Muscle of leg (tissue), 3 donors: ENCODE measurements at regions not wholly inside any gene's neighbourhood (a gene's known extent, or its start where the extent isn't known, plus 50 kb on each side); places are given as distances from the start of the nearest gene placed in this dataset.
A peak's percentile ranks its signal among the peaks of the same experiment; 100 is the strongest.
"Not testable (repeated sequence)": the region's sequence is repeated elsewhere in the genome, so short reads cannot be mapped to it uniquely, and the experiment has no call there.

Source experiments
- DNase-seq: peaks from one replicate; pipeline ENCODE4 v3.0.0; 2013
- H3K27ac ChIP-seq: one replicate; pipeline ENCODE4 v1.5.1; 2013; ENCODE audit warnings: mild to moderate bottlenecking, low read length, control low read depth
- H3K27me3 ChIP-seq: one replicate; pipeline ENCODE4 v1.6.1; 2013; ENCODE audit warnings: low read length; ENCODE audit not compliant: control insufficient read depth, insufficient read depth
- H3K36me3 ChIP-seq: one replicate; pipeline ENCODE4 v1.6.1; 2013; ENCODE audit warnings: low read length; ENCODE audit not compliant: control insufficient read depth, insufficient read depth
- H3K4me1 ChIP-seq: one replicate; pipeline ENCODE4 v1.6.1; 2013; ENCODE audit warnings: low read length; ENCODE audit not compliant: control insufficient read depth, insufficient read depth
- H3K4me3 ChIP-seq: one replicate; pipeline ENCODE4 v1.5.1; 2013; ENCODE audit warnings: low read length, control low read depth
- H3K9me3 ChIP-seq: replicated peaks from 2 replicates; pipeline ENCODE4 v1.6.1; 2013; ENCODE audit warnings: low read depth, low read length; ENCODE audit not compliant: control insufficient read depth
- WGBS: methylation state at CpG from one replicate; pipeline ENCODE4 v1.1.5; 2013; ENCODE audit warnings: missing lambda C conversion rate; ENCODE audit not compliant: insufficient coverage; 5-methylcytosine and 5-hydroxymethylcytosine counted together

GRCh38 chr2:132318481-132318880, 98.1 kb upstream of the GPR39 start:
- H3K27ac ChIP-seq, H3K36me3 ChIP-seq, H3K9me3 ChIP-seq, H3K27me3 ChIP-seq, DNase-seq, H3K4me1 ChIP-seq, H3K4me3 ChIP-seq: not testable (repeated sequence)
- WGBS = no CpG with 5 or more reads among the region's 4 CpGs

DNA sequence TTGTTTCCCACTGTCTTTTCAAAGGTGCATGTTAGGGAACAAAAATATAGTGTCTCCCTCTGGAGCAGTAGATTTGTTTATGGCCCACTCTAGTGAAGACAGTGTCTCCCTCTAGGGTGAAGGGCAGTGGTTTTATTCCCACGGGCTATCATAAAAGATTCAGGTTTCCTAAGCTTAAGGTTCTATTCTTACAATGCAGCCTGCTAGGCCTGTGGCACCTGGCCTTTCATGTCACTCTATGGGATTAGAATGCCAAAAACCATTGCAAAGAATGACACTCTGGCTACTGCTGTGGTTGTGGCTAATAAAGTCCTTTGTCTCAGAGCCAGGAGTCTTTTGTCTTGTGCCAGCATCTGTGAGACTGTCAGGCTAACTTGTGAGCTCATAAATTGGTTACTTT, 92.6 kb upstream of the GPR39 start:
- not testable (repeated sequence) for H3K4me1 ChIP-seq, DNase-seq, H3K36me3 ChIP-seq, H3K27me3 ChIP-seq, H3K4me3 ChIP-seq, H3K27ac ChIP-seq, H3K9me3 ChIP-seq
- no CpG with 5 or more reads among the region's 1 CpG for WGBS

GRCh38 chr2:132332345-132333033, 84.1 kb upstream of the GPR39 start:
- not testable (repeated sequence) for H3K9me3 ChIP-seq, H3K4me3 ChIP-seq, H3K27ac ChIP-seq, H3K27me3 ChIP-seq, H3K4me1 ChIP-seq, H3K36me3 ChIP-seq, DNase-seq
- 64% methylated on average over 12 of the region's 28 CpGs for WGBS

DNA sequence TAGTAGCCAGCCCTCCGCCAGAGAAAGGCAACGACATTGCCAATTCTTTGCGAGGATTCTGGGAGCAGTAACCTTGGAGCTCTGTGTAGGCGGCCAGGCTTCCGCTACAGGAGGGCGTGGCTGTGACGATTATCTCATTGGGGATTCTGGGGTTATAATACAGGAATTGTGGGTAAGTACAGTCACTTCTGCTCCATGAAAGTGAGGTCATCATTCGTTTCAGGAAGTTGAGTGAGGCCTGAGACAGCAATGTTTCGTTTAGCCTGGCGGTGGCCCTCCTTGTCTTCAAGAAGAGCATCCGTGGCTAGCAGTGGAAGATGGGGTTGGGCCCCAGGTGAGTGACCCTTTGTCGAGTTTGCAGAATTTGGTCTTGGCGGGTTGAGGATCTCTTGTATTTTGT, 79.5 kb upstream of the GPR39 start:
- not testable (repeated sequence) for DNase-seq, H3K9me3 ChIP-seq, H3K27ac ChIP-seq, H3K4me1 ChIP-seq, H3K36me3 ChIP-seq, H3K4me3 ChIP-seq, H3K27me3 ChIP-seq
- WGBS = no CpG with 5 or more reads among the region's 13 CpGs

- not testable (repeated sequence) for H3K4me3 ChIP-seq, DNase-seq, H3K4me1 ChIP-seq, H3K27ac ChIP-seq, H3K36me3 ChIP-seq, H3K9me3 ChIP-seq, H3K27me3 ChIP-seq
- no CpG with 5 or more reads among the region's 5 CpGs for WGBS
These were observed 78.8 kb upstream of the GPR39 start for GRCh38 chr2:132337844-132338243.

- not testable (repeated sequence) for H3K9me3 ChIP-seq, H3K36me3 ChIP-seq, H3K27me3 ChIP-seq, H3K4me1 ChIP-seq
- WGBS = under 1% methylated on average over 10 of the region's 34 CpGs
- H3K4me3 ChIP-seq = peak overlapping the region; percentile 48
- peak overlapping the region; percentile 69 for H3K27ac ChIP-seq
- DNase-seq = peak; percentile 91
These were observed 69.4 kb upstream of the GPR39 start for GRCh38 chr2:132347041-132347780.

DNA sequence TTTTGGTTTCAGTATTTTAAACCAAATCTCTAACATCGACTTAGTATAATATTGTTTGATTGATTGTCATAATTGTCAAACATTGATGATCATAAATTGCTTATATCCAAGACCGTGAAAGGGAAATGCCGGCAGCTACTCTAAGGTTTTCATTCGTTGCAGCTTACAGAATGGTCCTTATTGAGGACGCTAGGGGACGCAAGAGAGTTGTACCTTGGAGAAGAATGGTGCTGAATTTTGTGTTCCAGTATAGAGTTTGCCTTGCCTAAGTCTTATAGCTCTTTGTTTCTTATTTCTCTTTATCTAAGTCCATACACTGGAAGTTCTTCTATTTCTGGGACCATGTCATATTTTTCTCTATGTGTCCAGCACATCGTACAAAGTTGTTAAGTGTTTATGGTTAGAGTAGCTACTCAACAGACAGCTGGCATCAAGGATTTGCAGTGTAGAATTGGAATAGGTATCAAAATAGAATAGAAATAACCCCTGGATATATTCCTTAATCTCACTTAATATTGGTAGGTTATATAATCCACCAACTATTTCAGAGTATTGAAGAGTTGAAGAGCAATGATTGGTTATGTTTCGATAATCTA, 67.4 kb upstream of the GPR39 start:
- not testable (repeated sequence) for H3K27me3 ChIP-seq, H3K36me3 ChIP-seq, H3K4me3 ChIP-seq, H3K27ac ChIP-seq, H3K9me3 ChIP-seq, H3K4me1 ChIP-seq
- DNase-seq = peak; percentile 32
- no CpG with 5 or more reads among the region's 8 CpGs for WGBS

GRCh38 chr2:132351668-132352067, 64.9 kb upstream of the GPR39 start:
- H3K4me3 ChIP-seq, H3K9me3 ChIP-seq, H3K36me3 ChIP-seq, H3K27me3 ChIP-seq, DNase-seq, H3K27ac ChIP-seq, H3K4me1 ChIP-seq: not testable (repeated sequence)
- no CpG with 5 or more reads among the region's 4 CpGs for WGBS

- H3K4me1 ChIP-seq, H3K9me3 ChIP-seq, H3K27me3 ChIP-seq, H3K27ac ChIP-seq, H3K36me3 ChIP-seq: not testable (repeated sequence)
- peak; percentile 42 for DNase-seq
- peak overlapping the region; percentile 30 for H3K4me3 ChIP-seq
- WGBS = under 1% methylated on average over 32 of the region's 44 CpGs
These were observed 64.1 kb upstream of the GPR39 start for GRCh38 chr2:132352481-132353001.

GRCh38 chr2:132353380-132353779, 63.2 kb upstream of the GPR39 start:
- not testable (repeated sequence) for H3K9me3 ChIP-seq, H3K27me3 ChIP-seq, H3K4me1 ChIP-seq, H3K36me3 ChIP-seq, H3K27ac ChIP-seq
- peak overlapping the region; percentile 17 for H3K4me3 ChIP-seq
- DNase-seq = peak; percentile 11
- 0% methylated on average over 13 of the region's 32 CpGs for WGBS
